EL (cell line): ENCODE measurements at regions not wholly inside any gene's neighbourhood (a gene's known extent, or its start where the extent isn't known, plus 50 kb on each side); places are given as distances from the start of the nearest gene placed in this dataset.

Experiments
- DNase-seq: peaks from one replicate; pipeline ENCODE4 v3.0.0-alpha.2; 2016

DNA sequence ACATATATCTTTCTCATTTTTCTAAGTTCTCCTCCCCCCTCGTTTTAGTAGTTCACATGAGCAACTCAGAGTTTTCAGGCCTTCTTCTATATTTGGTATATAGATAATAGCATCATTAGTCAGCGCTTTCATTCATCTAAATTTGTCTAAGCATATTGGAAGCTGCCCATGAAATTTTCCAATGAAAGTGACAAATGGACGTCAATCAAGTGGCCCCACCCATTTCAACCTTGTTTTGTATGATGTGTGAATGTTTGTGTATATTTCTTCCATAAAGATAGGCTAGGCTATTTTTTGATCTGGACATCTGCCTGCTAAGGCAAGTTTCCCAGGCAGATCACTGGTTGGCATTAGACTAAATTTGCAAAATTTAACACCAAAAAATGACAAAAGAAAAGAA is 104.0 kb upstream of the SSBP2 start:
- DNase-seq = no peak

DNA sequence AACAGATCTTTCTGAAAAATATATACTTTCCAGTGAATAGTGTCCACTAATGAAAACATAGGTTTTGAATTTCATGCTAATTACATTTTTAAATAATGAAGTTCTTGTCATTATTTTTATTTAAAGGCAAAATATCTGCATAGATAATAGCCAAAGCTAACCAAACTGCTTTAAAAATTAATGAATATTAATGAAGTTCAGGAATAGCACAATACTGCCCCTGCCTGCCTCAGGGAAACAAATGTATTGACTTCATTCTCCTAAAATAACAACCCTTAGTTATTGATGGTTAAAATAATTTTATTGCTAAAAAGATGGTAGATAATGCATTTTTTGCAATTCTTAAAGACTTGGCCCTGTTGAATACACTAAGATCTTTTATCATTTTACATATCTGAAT is 103.6 kb upstream of the SSBP2 start:
- no peak for DNase-seq

DNA sequence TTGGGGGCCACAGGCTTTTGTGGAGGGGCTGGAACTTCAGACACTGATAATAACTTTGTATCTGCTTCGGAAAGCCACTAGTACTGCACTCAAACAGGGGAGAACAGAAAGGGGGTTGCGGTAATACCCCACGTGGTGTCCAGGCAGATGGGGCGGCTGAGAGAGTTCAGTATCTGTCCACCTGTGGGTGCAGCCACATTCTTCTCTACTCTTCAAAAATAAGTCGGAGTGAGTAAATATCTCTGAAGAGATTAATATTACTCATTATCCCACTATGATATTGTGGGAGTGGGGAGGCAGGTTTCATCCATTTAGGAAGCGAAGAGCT is 102.1 kb upstream of the SSBP2 start:
- DNase-seq = no peak

DNA sequence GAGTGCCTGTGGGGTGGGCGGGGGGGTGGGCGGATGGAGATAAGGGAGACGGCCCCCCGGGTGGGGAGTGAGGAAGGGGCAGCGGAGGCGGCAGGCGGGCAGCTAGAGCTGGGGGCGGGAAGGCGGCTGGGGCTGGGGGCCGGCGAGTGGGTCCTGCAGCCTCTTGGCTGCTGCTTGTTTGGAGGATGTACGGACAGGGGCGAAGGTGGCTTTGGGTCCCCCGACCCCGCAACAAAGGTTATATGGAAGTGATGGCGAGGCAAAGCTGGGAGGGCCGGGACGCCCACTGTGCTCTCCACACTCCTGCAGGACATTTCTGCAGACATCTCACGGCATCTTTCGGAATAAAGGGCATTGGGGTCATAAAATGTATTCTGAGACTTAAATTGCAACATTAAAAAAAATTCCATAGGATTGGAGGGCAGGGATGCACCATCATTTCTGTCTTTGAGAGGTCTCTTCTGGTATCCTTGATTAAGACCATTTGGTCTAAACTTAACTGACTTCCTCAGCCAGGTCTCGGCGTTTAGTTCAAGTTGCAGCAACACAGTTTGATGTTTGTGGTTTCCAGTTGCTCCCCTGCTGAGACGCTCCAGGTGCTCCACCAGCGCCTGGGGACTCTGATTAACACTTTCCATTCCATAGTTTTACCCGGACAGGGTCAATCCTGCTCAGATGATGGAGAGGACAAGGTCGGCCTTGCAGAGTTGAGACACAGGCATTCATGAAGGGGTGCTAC is 101.6 kb upstream of the SSBP2 start:
- DNase-seq = peak; percentile 18

DNA sequence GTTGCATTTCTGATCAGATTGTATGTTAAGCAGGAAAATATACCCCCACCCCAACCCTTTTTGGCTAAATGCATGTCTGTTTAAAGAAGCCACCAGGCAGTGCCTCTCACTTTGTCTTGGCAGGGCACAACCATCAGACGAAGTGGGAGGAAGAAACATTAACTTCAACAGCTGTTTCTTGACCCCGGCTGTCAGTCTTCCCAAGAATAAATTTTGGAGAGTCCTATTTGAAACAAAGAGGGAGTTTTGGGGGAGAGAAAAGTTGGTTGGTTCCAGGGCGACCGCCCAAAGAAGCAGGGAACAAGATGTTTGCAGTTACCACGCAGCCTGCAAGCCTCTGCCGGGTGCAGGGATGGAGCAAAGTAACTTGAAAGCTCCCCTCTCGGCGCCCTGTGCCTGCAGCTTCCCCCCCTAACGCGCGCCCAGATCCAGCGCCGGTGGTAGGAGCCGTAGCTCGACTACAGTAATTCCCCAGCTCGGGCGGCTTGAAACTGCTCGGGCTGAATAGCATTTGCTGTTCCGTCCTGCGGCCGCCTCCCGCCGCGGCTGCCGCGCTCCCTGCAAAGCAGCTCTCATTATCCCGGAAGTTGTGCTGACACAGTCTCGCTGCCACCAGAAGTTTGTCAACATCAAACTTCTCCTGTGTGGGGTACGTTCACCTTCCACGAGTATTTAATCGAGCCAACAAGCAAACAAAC is 100.7 kb upstream of the SSBP2 start:
- peak; percentile 93 for DNase-seq

DNA sequence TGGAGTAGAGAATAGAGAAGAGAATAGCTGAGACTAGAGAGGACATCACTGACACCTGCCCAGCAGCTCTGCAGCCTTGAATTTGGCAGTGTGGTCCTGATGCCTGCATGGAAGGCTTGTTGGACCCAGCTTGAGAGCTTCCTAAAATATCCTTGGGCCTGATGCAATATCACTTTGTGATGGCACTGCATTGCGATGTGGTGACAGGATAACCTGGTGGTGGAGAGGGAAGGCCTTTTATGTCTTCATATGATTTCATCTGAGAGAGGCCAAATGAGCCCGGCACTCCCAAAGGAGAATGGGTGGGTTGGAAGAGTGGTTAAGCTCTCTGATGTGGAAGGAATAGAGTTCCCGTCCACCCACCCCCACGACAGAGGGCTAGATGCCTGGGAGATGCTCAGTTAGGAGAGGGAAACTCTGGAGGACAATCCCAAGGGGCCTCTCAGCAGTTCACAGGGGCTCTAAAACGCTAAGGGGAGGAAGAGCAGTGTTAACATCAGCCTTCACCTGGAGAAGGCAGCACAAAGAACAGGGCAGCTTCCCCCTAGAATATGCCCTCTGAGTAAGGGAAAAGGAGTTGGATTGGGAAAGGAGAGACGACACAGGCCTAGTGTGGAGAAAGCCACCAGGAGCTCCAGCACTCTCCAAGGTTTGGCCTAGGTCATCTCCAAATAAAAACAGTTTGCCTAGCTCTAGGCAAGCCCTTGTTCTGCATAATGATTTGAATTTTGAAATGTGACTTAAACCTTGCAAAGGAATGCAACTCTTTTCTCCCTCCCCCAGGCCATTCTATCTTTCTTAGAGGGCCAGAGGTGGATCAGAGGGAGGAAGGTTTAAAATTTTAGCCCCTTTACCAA is 99.8 kb upstream of the SSBP2 start:
- DNase-seq = peak; percentile 48

DNA sequence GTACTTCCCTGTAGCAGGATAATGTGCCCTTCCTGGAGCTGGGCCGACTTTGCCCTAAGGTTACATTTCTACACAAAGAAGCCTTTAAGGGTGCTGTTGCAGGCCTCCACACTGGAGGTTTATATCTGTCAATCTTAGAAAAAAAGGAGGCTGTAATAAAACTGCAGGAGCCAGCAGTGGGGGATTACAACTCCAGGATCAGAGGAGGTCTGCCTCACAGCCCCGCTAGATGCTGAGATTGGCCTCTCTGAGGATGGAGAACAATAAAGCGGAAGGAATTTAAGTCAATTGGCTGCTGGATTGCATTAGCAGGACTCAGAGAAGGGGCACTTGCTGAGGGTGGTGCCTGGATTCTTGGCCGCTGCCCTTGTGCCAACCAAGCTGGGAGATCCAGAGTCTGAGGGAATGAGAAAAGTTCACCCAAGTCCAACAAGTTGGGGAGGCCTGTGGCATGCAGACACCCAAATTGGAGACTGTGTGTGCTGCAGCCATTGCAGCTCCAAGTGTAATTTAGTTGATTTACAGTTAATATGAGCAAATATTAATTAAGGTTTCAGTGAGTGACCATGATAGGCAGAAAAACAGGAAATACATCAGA is 99.0 kb upstream of the SSBP2 start:
- no peak for DNase-seq

DNA sequence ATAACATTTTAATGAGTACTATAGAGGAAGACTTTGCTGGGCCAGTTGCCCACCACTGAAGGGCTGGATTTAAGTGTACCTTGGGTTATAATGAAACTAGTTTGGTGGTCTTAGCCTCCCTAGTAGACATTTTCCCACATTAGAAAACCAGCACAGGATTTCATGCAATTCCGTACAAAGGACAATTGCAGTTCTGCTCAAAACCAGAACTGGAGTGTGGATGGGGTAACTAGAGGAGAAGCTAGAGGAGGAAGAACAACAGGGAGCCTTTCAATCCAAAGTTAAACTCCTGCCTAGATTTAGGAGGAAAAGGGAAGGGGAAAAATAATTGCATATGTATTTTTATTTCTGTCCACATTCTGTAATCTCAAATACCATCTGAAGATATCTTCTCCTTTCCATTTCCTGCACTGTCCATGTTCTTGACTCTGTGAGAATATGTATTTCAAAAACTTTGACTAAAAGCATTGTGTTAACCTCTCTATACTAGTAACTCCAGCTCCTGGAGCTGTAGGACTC is 97.5 kb upstream of the SSBP2 start:
- no peak for DNase-seq

DNA sequence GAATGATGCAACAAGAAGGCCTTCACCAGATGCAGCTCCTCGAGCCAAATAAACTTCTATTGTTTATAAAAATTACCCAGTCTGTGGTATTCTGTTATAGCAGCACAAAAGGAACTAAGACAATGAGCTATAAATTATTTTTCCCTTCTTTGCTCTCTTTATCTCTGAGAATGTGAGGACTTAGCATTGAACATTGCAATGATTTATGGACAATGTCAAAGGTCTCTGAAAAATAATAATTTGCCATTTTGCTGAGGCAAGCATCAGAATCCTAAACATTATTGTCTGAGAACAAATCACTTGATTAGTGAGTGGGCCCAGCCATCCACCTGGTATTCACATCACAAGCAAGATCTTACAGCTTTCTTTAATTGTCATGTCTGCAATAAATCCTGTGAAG is 95.4 kb upstream of the SSBP2 start:
- DNase-seq = no peak

DNA sequence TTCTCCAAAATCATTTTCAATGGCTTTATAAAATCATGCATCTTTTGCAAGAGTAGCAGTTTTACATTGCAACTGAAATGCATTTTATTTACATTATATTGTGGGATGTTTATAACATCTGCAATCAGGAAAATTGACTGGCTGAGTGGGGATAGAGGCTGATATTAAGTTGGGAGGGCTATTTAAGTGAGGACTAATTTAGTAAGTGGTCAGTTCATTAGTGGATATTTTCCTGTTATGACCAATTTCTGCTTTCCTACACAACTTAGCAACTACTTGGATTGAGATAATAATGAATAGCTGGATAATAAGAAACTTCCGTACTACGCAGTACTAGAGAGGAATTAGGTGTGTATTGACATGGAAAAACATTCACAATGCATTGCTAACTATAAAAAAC is 92.9 kb upstream of the SSBP2 start:
- DNase-seq = no peak

DNA sequence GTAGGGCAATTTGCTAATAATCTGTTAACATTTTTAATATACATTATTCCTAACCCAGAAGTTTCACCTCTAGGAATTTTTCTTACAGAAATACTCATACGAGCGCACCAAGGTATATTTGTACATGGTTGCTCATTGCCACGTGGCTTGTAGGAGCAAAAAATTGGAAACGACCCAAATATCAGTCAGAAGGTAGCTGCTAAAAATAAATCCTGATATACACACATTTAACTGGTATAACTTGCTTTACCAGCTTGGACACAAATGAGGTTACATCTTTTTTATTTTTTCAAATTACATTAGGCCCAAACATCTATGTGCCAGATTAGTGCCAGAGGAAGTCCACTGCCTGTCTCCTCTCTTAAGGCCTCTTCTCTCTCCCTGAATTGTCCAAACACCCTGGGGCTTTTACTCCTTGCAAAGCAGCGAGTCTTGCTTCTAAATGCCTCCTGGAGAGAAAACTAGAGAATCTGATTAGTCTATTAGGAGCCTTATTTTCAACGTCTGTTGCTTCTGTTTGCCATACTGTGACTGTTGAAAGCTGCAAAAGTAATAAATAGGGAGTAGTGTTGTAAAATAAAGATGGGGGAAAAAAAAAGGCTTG is 92.0 kb upstream of the SSBP2 start:
- no peak for DNase-seq

DNA sequence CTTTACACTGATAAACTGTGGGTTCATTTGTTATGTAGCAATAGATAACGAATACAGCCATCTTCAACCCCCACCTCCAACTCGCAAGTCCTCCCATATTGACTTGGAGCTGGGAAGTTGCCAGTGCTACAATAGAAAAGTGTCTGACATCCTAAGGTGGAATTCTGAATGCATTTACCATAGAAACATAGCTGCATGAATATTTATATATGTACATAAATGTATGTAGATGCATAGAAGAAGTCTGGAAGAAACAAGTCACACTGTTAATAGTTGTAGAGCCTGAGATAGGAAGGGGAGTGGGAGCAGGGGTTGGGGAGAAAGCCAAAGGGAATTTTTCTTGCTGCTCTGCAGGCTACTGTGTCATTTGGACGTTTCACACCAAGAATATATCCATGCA is 88.1 kb upstream of the SSBP2 start:
- DNase-seq = no peak

DNA sequence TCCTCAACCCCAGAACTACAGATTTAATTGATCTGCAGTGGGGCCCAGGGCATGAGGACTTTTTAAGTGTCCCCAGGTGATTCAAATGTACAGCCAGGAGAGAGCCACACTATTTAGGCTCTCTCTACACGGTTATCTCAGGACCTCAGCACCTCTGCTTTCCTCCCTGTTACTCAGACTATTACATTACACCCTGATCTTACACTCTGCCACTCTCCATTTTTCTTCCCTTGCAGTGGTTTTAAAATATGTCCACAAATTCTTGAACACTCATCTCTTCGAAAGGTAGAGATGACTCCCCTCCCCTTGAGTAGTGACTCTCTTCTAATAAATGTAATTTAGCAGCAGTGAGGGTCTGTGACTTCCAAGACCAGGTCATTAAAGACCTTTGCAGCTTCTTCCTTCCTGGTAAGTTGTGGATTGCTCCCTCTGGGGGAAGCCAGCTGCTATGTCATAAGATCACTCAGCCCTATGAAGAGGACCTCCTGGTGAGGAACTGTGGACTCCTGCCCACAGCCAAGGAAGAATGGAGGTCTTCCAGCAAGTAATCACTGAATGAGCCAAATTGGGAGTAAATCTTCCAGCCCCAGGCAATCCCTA is 87.5 kb upstream of the SSBP2 start:
- peak; percentile 60 for DNase-seq

DNA sequence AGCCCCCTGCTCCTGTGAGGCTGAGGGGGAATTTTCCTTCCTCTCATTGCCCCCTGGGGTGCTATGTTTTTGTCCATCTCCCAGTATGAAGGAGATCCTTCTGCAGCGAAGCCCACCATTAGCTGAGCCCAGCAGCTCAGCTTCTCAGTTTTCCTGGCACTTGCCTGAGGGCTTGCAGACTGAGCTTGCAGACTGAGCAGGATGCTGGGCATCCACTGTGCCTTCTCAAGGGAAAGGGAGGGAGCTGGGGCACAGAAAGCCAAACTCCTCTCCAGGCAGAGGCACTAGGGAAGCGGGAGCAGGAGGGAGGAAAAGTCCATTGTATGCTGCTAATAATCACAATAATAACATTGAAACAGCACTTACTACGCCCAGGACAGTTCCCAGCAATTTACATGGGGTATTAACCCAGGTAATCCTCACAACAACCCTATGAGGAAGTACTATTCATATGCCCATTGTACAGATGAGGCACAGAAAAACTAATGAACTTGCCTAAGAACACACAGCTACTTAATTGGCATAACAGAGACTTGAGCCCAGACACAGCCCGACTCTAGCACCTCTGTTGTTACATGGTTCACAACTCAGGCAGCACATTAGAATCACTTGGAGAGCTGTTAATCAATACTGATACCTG is 86.9 kb upstream of the SSBP2 start:
- no peak for DNase-seq

DNA sequence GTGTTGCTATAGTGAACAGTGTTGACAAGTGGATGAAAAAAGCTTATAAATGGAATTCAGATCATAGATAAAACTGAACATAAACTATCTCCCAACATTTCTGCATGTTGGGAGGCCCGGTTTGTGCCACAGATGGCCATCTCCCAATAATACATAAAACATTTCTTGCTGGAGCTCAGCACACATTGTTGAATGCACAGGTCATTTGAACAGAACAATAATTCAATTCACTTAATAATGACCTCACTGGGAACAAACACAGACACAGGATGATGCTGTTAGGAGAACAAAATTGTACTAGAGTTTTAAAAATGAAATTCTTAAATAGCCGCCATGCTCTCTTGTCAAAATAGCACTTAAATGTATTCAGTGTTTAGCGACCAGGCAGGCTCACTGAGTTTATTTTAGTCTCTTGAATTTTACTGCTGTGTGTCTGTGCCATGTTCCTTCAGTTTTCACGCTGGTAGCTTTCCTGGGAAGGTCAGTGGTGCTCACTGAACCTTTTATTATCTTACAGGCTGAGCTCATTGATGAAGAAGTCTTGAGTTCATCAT is 85.0 kb upstream of the SSBP2 start:
- DNase-seq = no peak

DNA sequence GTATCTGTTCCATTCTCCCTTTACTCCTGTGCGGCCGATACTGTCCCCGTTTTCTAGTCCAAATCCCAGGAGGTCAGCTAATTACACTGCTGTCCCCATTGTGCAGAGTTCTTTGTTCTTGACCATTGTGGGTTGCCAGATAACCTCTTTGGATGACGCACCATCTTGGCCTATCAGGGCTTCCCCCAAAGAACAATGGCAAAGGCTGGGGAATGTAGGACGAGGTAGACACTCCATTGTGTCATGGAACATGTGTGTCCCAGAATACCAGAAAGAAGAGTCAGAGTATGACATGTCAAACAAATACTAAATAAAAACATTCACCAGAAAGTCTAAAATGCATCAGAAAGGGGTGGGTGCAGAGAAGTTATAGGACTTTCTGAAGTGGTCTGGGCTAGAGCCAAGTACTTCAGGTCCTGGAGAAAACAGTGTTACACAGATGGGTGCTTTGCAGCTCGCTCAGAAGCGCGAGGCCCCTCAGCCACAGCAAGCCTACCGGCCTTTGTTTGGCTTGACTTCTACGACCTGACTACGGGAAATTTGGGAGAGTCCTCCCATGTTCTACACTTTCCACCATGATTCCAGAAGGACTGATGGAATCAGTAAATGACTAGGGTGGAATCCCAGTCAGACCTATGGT is 83.2 kb upstream of the SSBP2 start:
- no peak for DNase-seq

DNA sequence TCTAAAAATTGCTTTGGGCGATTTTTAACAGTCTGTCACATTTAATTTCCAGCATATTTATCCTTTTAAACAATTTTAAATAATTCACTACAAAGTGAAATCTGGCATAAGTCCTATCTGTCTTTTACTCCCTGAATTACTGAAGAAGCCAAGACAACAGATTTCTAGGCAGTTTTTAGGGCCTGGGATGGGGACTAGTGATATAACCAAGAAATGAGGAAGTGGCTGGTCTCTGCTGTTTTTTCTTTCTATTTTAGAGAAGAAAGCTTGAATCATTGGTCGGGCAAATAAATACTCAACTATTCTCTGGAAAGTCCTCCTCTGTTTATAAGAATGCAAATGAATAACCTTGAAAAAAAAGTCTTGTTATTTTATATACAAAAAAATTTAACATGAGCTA is 79.7 kb upstream of the SSBP2 start:
- no peak for DNase-seq

DNA sequence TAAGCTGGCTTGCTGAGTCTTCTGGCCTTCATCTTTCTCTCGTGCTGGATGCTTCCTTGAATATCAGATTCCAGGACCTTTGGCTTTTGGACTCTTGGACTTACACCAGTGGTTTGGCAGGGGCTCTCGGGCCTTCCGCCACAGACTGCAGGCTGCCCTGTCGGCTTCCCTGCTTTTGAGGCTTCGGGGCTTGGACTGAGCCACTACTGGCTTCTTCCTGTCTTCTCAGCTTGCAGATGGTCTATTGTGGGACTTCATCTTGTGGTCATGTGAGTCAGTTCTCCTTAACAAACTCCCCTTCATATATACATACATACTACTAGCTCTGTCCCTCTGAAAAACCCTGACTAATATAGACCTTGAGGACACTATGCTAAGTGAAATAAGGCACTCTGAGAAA is 78.3 kb upstream of the SSBP2 start:
- DNase-seq = no peak

DNA sequence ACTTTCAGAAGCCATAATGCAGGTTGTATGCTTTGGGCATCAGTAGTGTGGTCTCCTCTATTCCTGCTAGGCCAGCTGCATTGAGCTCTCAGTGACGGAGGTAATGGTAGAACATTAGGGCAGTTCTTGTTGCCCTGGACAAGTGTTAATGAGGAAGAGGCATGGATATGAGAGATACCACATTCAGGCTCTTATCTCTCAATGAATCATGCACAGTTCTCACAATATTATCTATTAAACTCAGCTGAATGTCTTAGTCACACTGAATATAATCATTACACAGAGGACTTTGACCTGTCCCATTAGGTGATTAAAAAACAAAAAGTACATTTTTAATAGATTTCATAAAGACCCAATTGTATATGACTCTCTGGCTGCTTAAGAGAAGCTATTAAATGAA is 76.6 kb upstream of the SSBP2 start:
- no peak for DNase-seq

DNA sequence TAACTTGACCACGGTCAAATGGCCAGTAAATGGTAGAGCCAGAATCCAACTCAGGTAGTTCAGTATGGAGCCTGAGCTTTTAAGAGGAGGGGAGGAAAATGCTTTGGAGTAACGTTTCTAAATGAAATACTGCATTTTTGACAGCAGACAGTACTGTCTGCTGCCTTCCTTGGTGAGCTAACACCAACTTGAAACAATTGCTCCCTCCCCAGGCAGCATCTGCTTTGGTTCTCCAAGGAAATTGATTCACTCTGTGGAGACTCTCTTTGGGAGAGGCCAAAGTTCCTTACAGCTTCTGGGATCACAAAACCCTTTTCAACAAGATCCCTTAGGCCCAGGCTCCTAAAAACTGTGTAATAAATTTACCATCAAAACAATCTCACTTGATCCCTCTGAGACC is 75.2 kb upstream of the SSBP2 start:
- DNase-seq = peak; percentile 19

DNA sequence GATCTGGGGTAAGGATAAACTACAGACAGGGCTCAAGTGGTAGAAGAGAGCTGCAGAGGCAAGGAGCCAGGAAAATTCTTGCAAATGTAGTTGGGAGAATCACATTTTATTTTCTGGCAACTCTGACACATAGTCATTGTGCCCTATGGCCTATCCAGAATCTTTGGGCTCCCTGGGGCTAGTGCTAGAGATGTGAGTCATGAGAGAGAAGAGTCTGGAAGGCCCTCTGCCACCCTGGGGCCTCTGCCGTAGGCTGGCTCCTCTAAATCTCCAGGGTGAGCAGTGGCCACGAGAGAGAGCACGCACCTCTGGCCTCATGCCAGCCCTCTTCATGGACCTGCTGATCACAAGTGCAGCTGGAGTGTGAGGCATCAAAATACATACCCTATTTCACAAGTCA is 74.3 kb upstream of the SSBP2 start:
- DNase-seq = peak; percentile 96
